ENCODE measurements at regions not wholly inside any gene's neighbourhood (a gene's known extent, or its start where the extent isn't known, plus 50 kb on each side); places are given as distances from the start of the nearest gene placed in this dataset.

GRCh38 chr4:24368801-24369200 is 215.6 kb downstream of the DHX15 start:
- H3K27me3 ChIP-seq (ENCODE audit: control insufficient read depth in 4 of 4, insufficient read depth in 4 of 4, low read length in 3 of 4), result no peaks in the 10 kb centered on the region
- H3K4me3 ChIP-seq (ENCODE audit: low read depth in 1 of 3, low read length in 3 of 3), result no peak overlapping the region
- no peak for DNase-seq (ENCODE audit: low spot score)
- no peak for TF ChIP-seq REST (IDR thresholded peaks at IDR 0.05)
- no peaks in the 10 kb centered on the region for H3K9me3 ChIP-seq (ENCODE audit: control insufficient read depth in 4 of 4, low read length in 3 of 4)
- H3K36me3 ChIP-seq (ENCODE audit: control insufficient read depth in 4 of 4, insufficient read depth in 3 of 4, low read depth in 1 of 4, low read length in 3 of 4), result no peaks in the 10 kb centered on the region
- H3K9ac ChIP-seq (ENCODE audit: low read depth in 1 of 2, low read length in 2 of 2), result no peak overlapping the region
- H3K27ac ChIP-seq (ENCODE audit: low read depth in 1 of 2, low read length in 2 of 2), result no peak overlapping the region
- WGBS, result 95% methylated on average over 7 of the region's 7 CpGs
- H3K4me1 ChIP-seq (ENCODE audit: control insufficient read depth in 4 of 4, insufficient read depth in 4 of 4, low read length in 3 of 4), result peaks cover 0 to 7% (median 5%) of the 10 kb centered on the region in 4 donors

- H3K4me1 ChIP-seq (ENCODE audit: control insufficient read depth in 4 of 4, insufficient read depth in 4 of 4, low read length in 3 of 4), result no peaks in the 10 kb centered on the region
- H3K9ac ChIP-seq (ENCODE audit: low read depth in 1 of 2, low read length in 2 of 2), result no peak overlapping the region
- no peaks in the 10 kb centered on the region for H3K27me3 ChIP-seq (ENCODE audit: control insufficient read depth in 4 of 4, insufficient read depth in 4 of 4, low read length in 3 of 4)
- H3K4me3 ChIP-seq (ENCODE audit: low read depth in 1 of 3, low read length in 3 of 3), result no peak overlapping the region
- no peak overlapping the region for H3K27ac ChIP-seq (ENCODE audit: low read depth in 1 of 2, low read length in 2 of 2)
- no peak for TF ChIP-seq TAF1 (conservative IDR thresholded peaks at IDR 0.05)
- no peak for TF ChIP-seq HNF4G (IDR thresholded peaks at IDR 0.05)
- TF ChIP-seq CTCF (IDR thresholded peaks at IDR 0.05; ENCODE audit: low read depth, low read length, missing input control), result no peak
- TF ChIP-seq MAX (IDR thresholded peaks at IDR 0.05), result no peak
- TF ChIP-seq SP1 (IDR thresholded peaks at IDR 0.05), result no peak
- no peak for TF ChIP-seq ZBTB33 (IDR thresholded peaks at IDR 0.05)
- no peak for TF ChIP-seq YY1 (IDR thresholded peaks at IDR 0.05)
- TF ChIP-seq REST (IDR thresholded peaks at IDR 0.05), result no peak
- TF ChIP-seq RXRA (IDR thresholded peaks at IDR 0.05), result no peak
- no peak for TF ChIP-seq RAD21 (IDR thresholded peaks at IDR 0.05)
- TF ChIP-seq JUND (IDR thresholded peaks at IDR 0.05), result no peak
- no peak for TF ChIP-seq FOXA1 (IDR thresholded peaks at IDR 0.05)
- TF ChIP-seq GABPA (IDR thresholded peaks at IDR 0.05 in 1 of 2, conservative IDR thresholded peaks at IDR 0.05 in 1 of 2), result no peak
- no peaks in the 10 kb centered on the region for H3K9me3 ChIP-seq (ENCODE audit: control insufficient read depth in 4 of 4, low read length in 3 of 4)
- 94% methylated on average over 3 of the region's 3 CpGs for WGBS
- H3K36me3 ChIP-seq (ENCODE audit: control insufficient read depth in 4 of 4, insufficient read depth in 3 of 4, low read depth in 1 of 4, low read length in 3 of 4), result no peaks in the 10 kb centered on the region
- DNase-seq (ENCODE audit: low spot score), result no peak
These were observed 219.5 kb downstream of the DHX15 start for GRCh38 chr4:24364852-24365251.
